Left colon (tissue), 2 donors: ENCODE measurements at regions not wholly inside any gene's neighbourhood (a gene's known extent, or its start where the extent isn't known, plus 50 kb on each side); places are given as distances from the start of the nearest gene placed in this dataset.
A peak's percentile ranks its signal among the peaks of the same experiment; 100 is the strongest.

Experiments
- ATAC-seq: fragments of 200-7000 bp; cut with Tn5 transposase; one replicate; pipeline ENCODE4 v1.9.1; 2020; ENCODE audit warnings: mild to moderate bottlenecking, moderate library complexity
- DNase-seq, 2 donors: peaks; one replicate each; pipeline ENCODE4 v3.0.0-alpha.2; 2020
- intact Hi-C, 2 donors: fragments of 100-400 bp; cut with DNase I in 1 of 2; cut with micrococcal nuclease in 1 of 2; formaldehyde crosslinking; loops; one replicate each; pipeline versions ENCODE4 v1.11.2 to v1.14.0; 2022; cut with DNase I, micrococcal nuclease
- donor health status: DM: no; HTN: no; CAD: no.
- donor health status: DM: yes; HTN: yes; CAD: no.

DNA sequence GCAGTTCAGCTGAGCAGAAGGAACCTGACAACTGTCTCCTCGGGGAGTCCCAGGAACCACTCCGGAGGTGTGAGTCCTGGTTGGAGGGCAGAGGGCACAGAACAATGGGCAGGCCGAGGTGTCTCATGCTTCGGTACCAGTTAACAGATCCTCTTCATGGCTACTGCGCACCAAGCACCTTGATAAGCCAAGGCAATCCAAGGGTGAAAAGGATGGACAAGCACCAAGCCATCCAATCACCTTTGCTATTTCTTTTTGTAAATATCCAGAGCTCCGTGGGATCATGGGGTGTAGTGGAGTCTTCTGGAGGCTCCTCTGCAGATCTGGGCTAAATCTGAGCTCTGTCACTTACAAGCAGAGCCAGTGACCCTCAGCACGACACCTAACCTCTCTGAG, 233.5 kb downstream of the WDR11 start:
- DNase-seq (no peak), ATAC-seq (no peak)
- intact Hi-C loops = no loop called here

DNA sequence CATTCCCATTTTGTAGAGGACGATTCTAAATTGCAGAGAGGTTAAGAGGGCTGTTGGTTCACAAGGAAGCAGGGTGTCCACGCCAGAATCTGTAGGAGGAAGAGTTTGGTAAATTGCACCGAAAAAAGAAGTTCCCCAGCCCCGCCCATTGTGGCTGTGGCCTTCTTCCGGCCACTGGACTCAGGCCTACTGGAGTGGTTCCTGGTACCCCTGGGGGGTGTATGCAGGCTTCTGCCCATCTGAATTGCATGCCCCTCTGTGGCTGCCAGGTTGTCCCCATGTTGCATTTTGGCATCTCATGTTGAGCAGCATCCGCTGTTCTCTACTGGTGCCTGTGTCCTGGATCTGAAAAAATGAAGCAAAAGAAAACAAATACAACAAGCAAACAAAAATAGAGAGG, 234.2 kb downstream of the WDR11 start:
- no peak for DNase-seq
- ATAC-seq = peak; percentile 35
- intact Hi-C loops = no loop called here

DNA sequence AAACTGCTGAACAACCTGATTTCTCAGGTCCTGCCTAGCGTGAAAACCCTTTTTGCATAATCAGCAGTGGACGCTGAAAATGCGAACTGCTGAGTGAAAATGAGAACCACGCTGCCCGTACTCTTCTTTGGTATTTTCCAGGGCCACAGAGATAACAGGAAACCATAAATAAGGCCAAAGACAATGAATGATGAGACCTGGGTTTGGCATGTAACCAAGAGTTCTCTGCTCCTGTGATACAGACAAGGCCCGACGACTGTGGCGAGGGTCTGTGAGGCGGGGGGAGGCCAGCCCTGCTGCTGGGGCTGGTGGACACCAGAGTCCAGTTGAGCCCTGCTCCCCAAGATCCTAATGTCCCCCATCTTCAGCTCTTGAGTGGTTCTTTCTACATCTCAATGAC, 236.0 kb downstream of the WDR11 start:
- ATAC-seq = no peak
- no peak for DNase-seq
- intact Hi-C loops = no loop called here

DNA sequence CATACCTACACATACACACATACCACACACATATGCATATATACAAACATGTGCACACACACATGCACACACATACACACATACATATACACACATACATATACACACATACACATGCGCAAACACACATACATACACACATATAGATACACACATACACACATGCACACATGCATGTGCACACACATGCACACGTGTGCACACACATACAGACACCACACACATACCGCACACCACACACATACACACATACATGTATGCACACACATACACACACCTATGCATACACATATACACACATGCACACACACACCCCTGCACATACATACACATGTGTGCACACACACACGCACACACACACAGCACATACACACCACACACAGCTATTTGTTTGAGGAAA, 236.5 kb downstream of the WDR11 start:
- intact Hi-C loops = no loop called here
- DNase-seq (no peak), ATAC-seq (no peak)

DNA sequence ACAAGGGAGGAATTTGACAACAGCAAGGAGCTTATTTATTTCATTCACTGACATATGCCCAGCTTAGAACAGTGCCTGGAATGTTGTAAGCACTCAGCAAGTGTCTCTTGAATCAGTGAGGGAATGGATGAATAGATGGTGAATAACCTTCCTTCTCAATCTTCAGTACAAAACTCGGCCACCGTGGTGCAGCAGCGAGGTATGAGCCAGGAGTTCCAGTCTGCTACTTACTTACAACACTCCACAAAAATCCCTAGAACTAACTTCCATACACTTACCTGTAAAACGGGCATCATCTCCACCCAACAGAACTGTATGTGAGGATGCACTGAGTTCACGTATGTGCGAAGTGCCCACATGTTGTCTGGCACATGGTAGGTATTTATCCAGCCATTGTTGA, 237.4 kb downstream of the WDR11 start:
- peak in 1 of 2 donors; percentile 32 for DNase-seq
- intact Hi-C loops = no loop called here
- peak; percentile 46 for ATAC-seq

DNA sequence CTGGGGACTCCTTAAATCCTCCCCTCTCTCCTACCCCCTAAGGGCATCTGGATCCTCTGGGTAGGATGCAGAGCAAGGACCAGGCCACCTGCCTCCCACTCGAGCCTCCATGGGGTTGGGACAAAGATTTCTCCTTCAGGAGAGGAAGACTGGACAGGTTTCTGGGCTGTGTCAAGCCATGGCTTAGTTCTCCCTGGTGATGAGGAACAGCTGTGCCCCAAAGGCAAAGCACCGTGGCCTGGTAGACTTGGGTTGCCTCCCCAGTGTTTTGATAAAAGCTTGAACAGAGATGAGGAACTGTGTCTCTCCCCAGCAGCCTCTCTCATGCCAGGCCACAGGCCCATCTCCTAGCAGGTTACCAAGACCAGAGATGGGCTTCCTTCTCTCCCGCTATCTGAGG, 238.3 kb downstream of the WDR11 start:
- no peak for DNase-seq
- intact Hi-C loops = no loop called here
- no peak for ATAC-seq

DNA sequence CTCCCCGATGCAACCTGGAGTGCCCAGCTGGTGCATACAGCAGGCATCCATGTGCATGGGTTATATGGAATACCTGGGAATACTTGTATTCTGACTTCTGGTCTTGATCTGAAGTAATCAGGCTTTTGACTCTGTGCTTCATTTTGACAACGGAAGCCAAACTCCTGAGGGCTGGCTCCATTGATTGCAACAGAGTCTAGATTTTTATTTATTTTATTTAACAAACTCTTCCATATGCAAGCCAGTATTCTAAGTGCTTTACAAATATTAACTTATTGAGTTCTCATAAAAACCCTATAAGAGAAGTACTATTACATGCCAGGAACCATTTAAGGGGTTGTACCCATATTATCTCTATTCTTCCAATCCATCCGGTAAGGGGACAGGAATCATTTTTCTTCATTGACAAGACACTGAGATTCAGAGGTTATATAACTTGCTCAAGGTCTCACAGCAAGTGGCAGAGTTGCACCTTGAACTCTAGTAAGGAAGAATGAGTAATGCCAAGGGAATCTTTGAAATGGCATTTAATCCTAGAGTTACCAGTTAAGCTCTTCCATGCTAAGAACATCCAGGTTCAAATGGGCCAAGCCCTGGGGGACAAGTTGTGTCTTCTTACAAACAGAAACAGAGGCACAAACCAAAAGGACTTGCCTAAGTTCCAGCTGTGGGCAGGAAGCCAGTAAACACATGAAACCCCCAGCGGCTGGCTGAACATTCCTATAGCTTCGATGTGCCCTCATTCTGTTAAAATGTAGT, 241.0 kb downstream of the WDR11 start:
- DNase-seq (no peak), ATAC-seq (peak; percentile 94)
- intact Hi-C loops = no loop called here

DNA sequence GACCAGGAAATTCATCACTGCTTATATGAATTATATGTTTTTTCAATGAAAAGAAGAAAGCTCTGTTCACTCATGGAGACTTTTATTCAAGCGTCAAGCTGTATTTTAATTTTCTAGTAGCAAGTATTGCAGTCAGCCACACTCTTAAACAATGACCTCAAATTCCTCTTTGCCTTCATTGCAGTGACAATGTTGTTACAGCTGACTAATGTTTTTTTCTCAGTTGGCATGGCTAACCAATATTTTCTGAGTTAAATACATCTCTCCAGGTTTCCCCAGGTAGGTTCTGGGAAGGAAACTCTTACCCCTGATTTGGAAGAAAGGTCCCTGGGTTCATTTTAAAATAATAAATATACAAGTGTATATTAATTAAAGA, 241.5 kb downstream of the WDR11 start:
- ATAC-seq = peak; percentile 34
- no peak for DNase-seq
- intact Hi-C loops = no loop called here

DNA sequence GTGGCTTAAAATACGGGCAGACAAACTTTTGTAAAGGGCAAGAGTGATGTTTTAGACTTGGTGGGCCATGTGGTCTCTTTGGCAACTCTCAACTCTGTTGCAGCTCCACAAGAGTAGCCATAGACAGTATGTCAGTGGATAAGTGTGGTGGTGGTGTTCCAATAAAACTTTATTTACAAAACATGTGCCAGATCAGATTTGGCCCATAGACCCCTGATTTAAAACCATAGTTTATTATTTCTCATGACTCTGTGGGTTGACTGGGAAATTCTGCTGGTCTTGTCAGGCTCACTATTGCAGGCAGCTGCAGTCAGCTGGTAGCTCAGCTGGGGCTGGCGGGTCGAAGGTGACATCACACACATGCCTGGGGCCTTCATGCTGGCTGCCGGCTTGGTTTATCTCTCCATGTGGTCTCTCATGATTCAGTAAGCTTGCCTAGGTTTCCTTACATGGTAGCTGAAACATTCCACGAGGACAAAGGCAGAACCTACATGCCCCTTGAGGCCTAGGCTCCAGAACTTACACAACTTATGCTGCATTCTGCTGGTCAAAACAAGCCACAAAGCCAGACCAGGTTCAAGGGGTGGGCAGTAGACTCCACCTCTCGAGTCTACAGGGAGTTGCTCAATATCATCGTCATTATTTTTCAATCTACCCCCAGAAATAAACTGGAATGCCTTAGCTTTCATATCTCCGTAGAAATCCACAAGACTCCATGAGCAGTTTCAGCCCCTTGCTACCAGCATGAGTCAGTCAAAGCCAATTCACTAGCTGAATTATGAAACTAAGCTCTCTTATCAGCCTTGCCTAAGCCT, 245.7 kb downstream of the WDR11 start:
- intact Hi-C loops = no loop called here
- no peak for DNase-seq
- ATAC-seq = no peak

DNA sequence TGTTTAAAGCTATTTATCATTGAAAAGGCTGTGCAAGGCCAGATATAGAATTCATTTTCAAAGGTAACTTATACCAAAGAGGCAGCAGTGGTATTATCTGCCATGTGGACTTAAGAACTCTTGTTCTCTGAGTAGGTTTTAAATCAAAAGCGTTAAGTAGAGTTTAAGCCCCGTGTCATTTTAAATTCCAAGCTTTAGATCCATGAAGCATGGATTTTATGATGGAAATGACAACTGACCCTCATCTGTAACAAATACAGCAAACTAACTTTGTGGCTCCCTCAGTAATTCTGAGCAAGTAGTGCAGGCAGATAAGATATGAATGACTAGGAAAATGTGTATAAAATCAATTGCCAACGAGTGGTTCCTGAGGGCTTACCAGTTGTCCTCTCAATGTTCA, 247.0 kb downstream of the WDR11 start:
- DNase-seq (no peak), ATAC-seq (no peak)
- intact Hi-C loops = no loop called here

DNA sequence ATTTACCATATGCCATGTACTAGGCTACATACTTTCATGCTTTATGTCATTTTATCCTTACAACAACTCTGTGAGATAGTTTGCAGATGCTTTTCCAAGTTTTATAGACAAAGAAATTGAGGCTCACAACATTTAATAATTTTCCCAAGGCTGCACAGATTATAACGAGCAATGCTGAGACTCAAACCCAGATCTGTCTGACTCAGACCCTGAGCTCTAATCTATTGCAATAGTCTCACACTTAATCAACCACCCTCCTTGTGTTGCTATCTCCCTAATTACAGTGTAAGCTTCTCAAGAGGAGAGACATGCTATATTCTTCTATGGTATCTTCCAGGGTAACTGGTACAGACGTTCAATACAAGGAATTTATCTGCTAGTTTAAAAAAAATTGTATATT, 247.6 kb downstream of the WDR11 start:
- intact Hi-C loops = no loop called here
- no peak for ATAC-seq
- no peak for DNase-seq

DNA sequence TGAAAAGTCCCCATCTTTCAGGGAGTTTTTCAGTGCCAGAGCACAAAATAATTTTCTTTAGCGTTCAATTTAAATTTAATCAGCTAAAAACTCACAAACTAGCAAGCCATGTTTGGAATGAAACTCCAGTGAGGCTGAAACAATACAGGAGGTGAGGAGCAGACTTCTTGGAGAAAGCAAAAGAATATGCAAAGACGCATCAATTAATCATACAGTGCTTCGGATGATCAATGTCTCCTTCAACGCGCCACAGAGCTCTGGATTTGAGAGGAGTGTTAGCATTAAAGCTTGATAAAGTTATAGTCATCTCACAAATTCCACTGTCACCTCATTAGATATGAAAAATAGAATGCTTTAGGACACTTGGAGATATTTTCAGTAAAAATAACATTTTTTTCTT, 248.0 kb downstream of the WDR11 start:
- intact Hi-C loops = no loop called here
- DNase-seq (no peak), ATAC-seq (no peak)

DNA sequence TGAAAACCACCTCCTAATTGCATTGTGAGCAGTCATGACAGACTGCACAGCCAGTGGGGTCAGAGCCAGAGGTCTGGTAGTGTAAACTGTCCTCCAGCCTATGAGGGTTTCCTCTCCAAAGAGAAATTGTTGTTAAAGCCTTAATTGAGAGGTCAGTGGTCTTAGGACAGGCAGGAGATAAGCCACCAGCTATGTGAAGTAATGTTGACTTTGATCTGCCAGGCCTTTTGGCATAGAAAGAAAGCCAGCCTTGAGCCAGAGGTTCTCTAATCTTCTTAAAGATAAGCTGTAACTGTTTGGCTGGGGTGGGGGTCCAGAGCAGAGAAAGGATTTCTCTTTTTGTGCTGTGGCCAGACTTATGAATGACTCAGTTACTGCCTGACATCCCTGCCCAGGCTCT, 248.4 kb downstream of the WDR11 start:
- no peak for ATAC-seq
- DNase-seq = no peak
- intact Hi-C loops = no loop called here

DNA sequence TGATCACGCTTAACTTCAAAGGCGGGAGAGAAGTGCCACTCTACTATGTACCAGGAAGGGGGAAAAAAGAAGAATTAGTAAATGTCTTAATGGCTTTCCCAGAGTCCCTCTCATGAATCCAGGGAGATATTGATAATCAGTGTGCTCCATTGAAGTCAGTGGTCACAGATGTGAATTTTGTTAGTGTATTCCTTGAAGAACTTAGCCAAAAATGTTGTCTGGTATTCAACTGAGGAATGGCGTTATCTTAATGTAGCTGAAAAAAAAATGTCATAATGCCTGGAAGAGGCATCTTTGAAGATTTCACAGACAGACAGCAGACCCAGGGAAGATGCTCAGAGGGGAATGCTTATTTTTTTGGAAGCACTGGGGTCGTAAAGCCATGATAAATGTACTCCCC, 250.4 kb downstream of the WDR11 start:
- DNase-seq (no peak), ATAC-seq (no peak)
- intact Hi-C loops = no loop called here

DNA sequence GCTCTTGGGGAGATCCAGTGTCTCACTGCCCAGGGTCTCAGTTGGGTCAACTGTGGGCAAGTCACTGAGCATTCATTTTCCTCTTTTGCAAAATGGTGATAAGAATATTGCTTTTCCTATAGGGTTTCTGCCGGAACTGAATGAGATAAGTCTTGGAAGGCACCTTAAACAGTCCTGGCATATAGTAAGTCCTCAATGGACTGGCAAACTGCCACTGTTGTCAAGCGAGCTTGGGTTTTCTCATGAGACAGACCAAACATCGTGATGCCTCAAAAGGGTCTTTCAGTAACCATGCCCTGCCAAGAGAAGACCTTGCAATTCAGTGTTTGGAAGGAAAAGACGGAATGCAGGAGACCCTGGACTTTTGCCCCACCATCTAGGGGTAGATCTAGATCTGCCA, 251.5 kb downstream of the WDR11 start:
- ATAC-seq (no peak), DNase-seq (no peak)
- intact Hi-C loops = no loop called here

DNA sequence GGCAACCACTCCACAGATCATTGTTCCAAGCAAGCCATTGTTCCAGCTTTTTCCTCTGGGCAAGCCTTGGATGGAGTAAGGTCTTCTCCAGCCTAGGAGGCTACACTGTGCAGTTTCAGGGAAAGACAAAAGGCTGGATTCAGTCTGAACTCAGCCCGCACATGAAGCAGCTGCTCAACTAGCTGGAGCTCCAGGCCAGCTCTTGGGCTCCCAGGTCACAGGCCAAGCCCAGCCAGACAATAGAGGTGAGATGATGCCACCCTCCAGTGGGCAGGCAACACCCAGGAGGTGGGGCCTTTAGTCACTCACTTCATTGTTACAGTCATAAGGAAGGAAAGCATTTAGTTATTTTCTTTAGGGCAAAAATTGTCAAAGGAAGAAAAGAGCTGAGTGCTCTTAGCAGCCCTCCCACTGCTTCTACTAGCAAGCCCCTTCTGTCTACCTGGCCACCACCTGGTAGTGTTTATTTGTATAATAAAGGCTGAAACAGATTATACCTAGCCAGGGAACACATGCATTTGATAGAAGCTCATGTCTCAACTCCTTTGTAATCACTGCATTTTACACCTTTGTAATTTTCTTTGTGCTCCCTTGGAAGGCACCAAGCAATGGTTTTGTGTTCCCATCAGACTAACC, 253.4 kb downstream of the WDR11 start:
- intact Hi-C loops = no loop called here
- DNase-seq (peak; percentile 48 to 53), ATAC-seq (peak; percentile 100)

DNA sequence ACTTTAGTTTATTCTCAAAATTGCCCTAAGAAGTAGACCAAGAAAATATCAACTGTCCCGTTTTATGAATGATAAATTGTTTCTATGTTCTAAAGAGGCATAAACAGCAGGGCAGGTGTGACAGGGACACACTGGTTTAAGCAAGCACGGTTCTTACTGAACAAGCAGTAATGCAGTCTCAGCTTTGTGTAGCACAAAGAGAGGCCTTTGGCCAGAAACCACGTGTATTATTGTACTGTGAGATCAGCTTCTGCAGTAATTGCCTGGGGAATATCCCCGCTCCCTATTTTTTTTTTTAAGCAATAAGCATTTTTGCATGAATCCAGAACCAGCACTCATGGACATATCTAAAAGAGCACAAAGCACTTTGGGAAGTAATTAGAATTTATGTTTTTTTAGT, 255.4 kb downstream of the WDR11 start:
- intact Hi-C loops = no loop called here
- ATAC-seq = no peak
- no peak for DNase-seq

DNA sequence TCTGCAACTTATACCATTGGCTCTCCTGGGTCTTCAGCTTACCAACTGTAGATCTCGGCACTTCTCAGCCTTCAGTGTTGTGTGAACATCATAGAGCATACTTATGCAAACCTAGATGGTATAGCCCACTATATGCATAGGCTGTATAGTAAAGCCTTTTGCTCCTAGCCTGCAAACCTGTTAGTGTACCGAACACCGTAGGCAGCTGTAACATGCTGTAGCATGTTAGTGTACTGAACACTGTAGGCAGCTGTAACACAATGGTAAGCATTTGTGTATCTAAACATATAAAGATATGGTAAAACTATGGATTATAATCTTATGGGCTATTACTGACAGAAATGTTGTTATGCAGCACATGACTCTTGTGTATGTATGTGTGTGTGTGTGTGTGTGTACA, 256.9 kb downstream of the WDR11 start:
- intact Hi-C loops = no loop called here
- ATAC-seq = no peak
- no peak for DNase-seq

DNA sequence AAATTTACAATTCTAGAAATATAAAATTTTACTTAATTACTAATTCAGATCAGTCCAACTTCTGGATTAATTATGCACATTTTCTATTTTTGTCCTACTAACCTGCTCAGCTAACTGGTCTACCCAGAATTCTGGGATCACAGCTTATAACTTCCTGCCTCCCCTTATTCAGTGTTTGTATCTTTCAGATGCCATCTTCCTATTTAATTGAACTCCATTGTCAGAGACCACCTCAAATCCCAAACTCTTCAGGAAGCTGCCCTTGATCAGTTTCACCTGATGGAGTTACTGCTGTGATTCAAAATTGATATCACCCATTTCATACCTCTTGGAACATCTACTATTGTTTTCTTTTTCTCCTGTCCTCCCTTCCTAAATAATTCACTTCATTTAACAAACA, 259.2 kb downstream of the WDR11 start:
- intact Hi-C loops = no loop called here
- DNase-seq (no peak), ATAC-seq (no peak)

DNA sequence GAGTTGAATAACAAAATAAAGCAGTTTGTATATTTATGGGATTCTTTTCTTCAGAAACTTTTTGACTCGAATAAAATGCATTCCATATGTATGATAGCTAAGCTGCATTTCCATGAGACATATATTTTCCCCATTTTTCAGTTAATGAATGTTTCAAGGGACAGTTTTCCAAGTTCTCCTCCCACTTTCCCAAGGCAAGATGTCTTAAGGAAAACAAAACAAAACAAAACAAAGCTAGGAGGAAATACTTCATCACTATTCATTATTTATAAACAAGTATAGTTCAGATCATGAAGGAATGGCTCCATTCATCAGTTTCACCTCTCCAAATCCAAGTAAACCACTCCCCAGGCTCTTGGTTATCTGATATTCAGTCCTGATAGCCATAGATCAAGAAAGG, 261.0 kb downstream of the WDR11 start:
- intact Hi-C loops = no loop called here
- DNase-seq (no peak), ATAC-seq (no peak)
